H9 (cell line): ENCODE measurements at regions not wholly inside any gene's neighbourhood (a gene's known extent, or its start where the extent isn't known, plus 50 kb on each side); places are given as distances from the start of the nearest gene placed in this dataset.
A peak's percentile ranks its signal among the peaks of the same experiment; 100 is the strongest.

ENCODE experiments used
- DNase-seq: peaks from one replicate; pipeline ENCODE4 v3.0.0-alpha.2; 2017
- H2AFZ ChIP-seq: one replicate; pipeline ENCODE4 v1.6.1; 2013; ENCODE audit warnings: mild to moderate bottlenecking, low read length, control low read depth, moderate library complexity
- H2AK5ac ChIP-seq: 2 replicates; pipeline ENCODE4 v1.6.1; 2013; ENCODE audit warnings: low read length, control low read depth, mixed read lengths; ENCODE audit not compliant: insufficient read length
- H2BK120ac ChIP-seq: one replicate; pipeline ENCODE4 v1.6.1; 2013; ENCODE audit warnings: low read depth, mild to moderate bottlenecking, low read length, control low read depth, inconsistent platforms; ENCODE audit not compliant: poor library complexity, severe bottlenecking
- H2BK12ac ChIP-seq: 2 replicates; pipeline ENCODE4 v1.6.1; 2013; ENCODE audit warnings: low read length, control low read depth, mixed read lengths, low read depth; ENCODE audit not compliant: insufficient read length
- H2BK15ac ChIP-seq: 2 replicates; pipeline ENCODE4 v1.6.1; 2013; ENCODE audit warnings: low read depth, low read length, control low read depth
- H2BK20ac ChIP-seq: one replicate; pipeline ENCODE4 v1.6.1; 2013; ENCODE audit warnings: low read depth, mild to moderate bottlenecking, low read length, control low read depth, inconsistent platforms; ENCODE audit not compliant: poor library complexity, severe bottlenecking
- H2BK5ac ChIP-seq: 2 replicates; pipeline ENCODE4 v1.6.1; 2013; ENCODE audit warnings: low read length, control low read depth, mixed read lengths; ENCODE audit not compliant: insufficient read length
- H3K14ac ChIP-seq: 2 replicates; pipeline ENCODE4 v1.6.1; 2013; ENCODE audit warnings: low read length, control low read depth; ENCODE audit not compliant: insufficient read depth
- H3K18ac ChIP-seq: 2 replicates; pipeline ENCODE4 v1.6.1; 2013; ENCODE audit warnings: low read depth, mild to moderate bottlenecking, mixed read lengths, low read length, control low read depth; ENCODE audit not compliant: insufficient read length
- H3K23ac ChIP-seq: 2 replicates; pipeline ENCODE4 v1.6.1; 2013; ENCODE audit warnings: low read length, control low read depth, mixed read lengths, low read depth; ENCODE audit not compliant: insufficient read length
- H3K23me2 ChIP-seq: 2 replicates; pipeline ENCODE4 v1.6.1; 2013; ENCODE audit warnings: low read depth, mild to moderate bottlenecking, mixed read lengths, low read length, control low read depth; ENCODE audit not compliant: insufficient read length, poor library complexity, severe bottlenecking
- H3K27ac ChIP-seq: 2 replicates; pipeline ENCODE4 v1.5.1; 2013; ENCODE audit warnings: low read length, control low read depth, mixed read lengths, low read depth; ENCODE audit not compliant: insufficient read length
- H3K27me3 ChIP-seq: 2 replicates; pipeline ENCODE4 v1.6.1; 2013; ENCODE audit warnings: low read length, control low read depth, inconsistent platforms; ENCODE audit not compliant: insufficient read depth
- H3K4ac ChIP-seq: 2 replicates; pipeline ENCODE4 v1.6.1; 2013; ENCODE audit warnings: low read depth, mild to moderate bottlenecking, control low read depth, inconsistent platforms, low read length, moderate library complexity
- H3K4me1 ChIP-seq: 2 replicates; pipeline ENCODE4 v1.6.1; 2013; ENCODE audit warnings: low read length, control low read depth, inconsistent platforms; ENCODE audit not compliant: insufficient read depth
- H3K4me2 ChIP-seq: 2 replicates; pipeline ENCODE4 v1.6.1; 2013; ENCODE audit warnings: low read length, control low read depth, mixed read lengths; ENCODE audit not compliant: insufficient read length, insufficient read depth
- H3K56ac ChIP-seq: 2 replicates; pipeline ENCODE4 v1.6.1; 2013; ENCODE audit warnings: low read depth, mild to moderate bottlenecking, mixed read lengths, low read length, control low read depth; ENCODE audit not compliant: insufficient read length
- H3K79me1 ChIP-seq: 2 replicates; pipeline ENCODE4 v1.6.1; 2013; ENCODE audit warnings: low read depth, mild to moderate bottlenecking, moderate library complexity, low read length, control low read depth, inconsistent platforms; ENCODE audit not compliant: insufficient read depth, poor library complexity, severe bottlenecking
- H3K79me2 ChIP-seq: 2 replicates; pipeline ENCODE4 v1.6.1; 2013; ENCODE audit warnings: low read length, control low read depth, inconsistent platforms; ENCODE audit not compliant: insufficient read depth
- H3K9ac ChIP-seq: 2 replicates; pipeline ENCODE4 v1.6.1; 2013; ENCODE audit warnings: low read length, control low read depth, mixed read lengths; ENCODE audit not compliant: insufficient read length; ENCODE audit errors: extremely low read depth
- H3K9me3 ChIP-seq: one replicate; pipeline ENCODE4 v1.6.1; 2013; ENCODE audit warnings: low read depth, low read length, inconsistent platforms; ENCODE audit not compliant: control insufficient read depth
- H3T11ph ChIP-seq: one replicate; pipeline ENCODE4 v1.6.1; 2013; ENCODE audit warnings: mild to moderate bottlenecking, low read length, control low read depth, inconsistent platforms
- H4K20me1 ChIP-seq: one replicate; pipeline ENCODE4 v1.6.1; 2013; ENCODE audit not compliant: control insufficient read depth, insufficient read length, insufficient read depth
- H4K5ac ChIP-seq: 2 replicates; pipeline ENCODE4 v1.6.1; 2013; ENCODE audit warnings: low read depth, mild to moderate bottlenecking, mixed read lengths, low read length, control low read depth; ENCODE audit not compliant: insufficient read length
- H4K8ac ChIP-seq: replicated peaks from 2 replicates; pipeline ENCODE4 v1.6.1; 2013; ENCODE audit warnings: low read length, control low read depth, mixed read lengths, low read depth; ENCODE audit not compliant: insufficient read length
- H4K91ac ChIP-seq: 2 replicates; pipeline ENCODE4 v1.6.1; 2013; ENCODE audit warnings: low read depth, mild to moderate bottlenecking, moderate library complexity, mixed read lengths, low read length, control low read depth; ENCODE audit not compliant: insufficient read length
- H3K27ac Mint-ChIP-seq, 3 experiments: 2 replicates in 2 of 3; 3 replicates in 1 of 3; pipeline ENCODE4 v1.8.0; 2020 to 2021; ENCODE audit warnings: mixed read lengths in 3 of 3, mild to moderate bottlenecking in 1 of 3, moderate library complexity in 1 of 3
- H3K27me3 Mint-ChIP-seq: 2 replicates; pipeline ENCODE4 v1.8.0; 2021; ENCODE audit warnings: low read depth, mild to moderate bottlenecking, moderate library complexity, mixed read lengths
- H3K36me3 Mint-ChIP-seq, 3 experiments: 2 replicates in 2 of 3; 3 replicates in 1 of 3; pipeline ENCODE4 v1.8.0; 2020 to 2021; ENCODE audit warnings: low read depth in 3 of 3, mixed read lengths in 3 of 3; ENCODE audit not compliant: insufficient read depth in 1 of 3
- H3K4me1 Mint-ChIP-seq, 2 experiments: 2 replicates each; pipeline ENCODE4 v1.8.0; 2020; ENCODE audit warnings: mixed read lengths in 2 of 2
- H3K4me3 Mint-ChIP-seq, 2 experiments: 2 replicates in 1 of 2; 3 replicates in 1 of 2; pipeline ENCODE4 v1.8.0; 2020 to 2021; ENCODE audit warnings: mild to moderate bottlenecking in 2 of 2, mixed read lengths in 2 of 2, moderate library complexity in 1 of 2
- H3K9me3 Mint-ChIP-seq, 2 experiments: 2 replicates in 1 of 2; 3 replicates in 1 of 2; pipeline ENCODE4 v1.8.0; 2020; ENCODE audit warnings: mild to moderate bottlenecking in 2 of 2, mixed read lengths in 2 of 2, moderate library complexity in 1 of 2
- WGBS: extraction: QIAGEN DNeasy Blood & Tissue Kit; methylation state at CpG from one replicate; pipeline ENCODE4 v1.1.7; 2013; ENCODE audit warnings: missing lambda C conversion rate, low lambda C conversion rate, mixed read lengths; ENCODE audit not compliant: insufficient read length; ENCODE audit errors: extremely low coverage; 5-methylcytosine and 5-hydroxymethylcytosine counted together
- TF ChIP-seq, protein P1 (sequence below): fragments of 200-600 bp; sonication (generic); conservative IDR thresholded peaks from 3 replicates; pipeline ENCODE4 v1.8.0; 2021; ENCODE audit warnings: antibody characterized with exemption, mild to moderate bottlenecking

DNA sequence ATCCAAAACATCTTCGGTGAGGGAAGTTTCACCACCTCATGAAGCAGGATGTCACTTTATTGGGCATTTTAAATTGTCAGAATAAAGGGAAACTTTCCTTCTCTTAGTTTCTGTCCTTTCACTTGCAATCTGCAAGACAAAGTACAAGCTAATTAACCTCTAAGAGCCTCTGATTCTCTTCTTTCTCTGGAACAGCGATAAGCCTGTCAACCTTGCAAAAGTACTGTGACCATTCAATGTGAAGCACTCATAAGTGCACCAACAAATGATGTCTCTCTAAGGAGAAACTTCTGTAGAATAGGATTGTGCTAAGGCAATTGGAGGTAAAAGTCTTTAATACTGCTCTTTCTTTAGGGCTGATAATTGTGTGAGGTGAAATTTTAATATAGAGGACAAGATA is 1622.3 kb downstream of the CDH8 start:
- Histone ChIP-seq H2BK20ac (no peak overlapping the region), H3K18ac (no peak overlapping the region), H3K79me1 (no peaks in the 10 kb centered on the region), H2AK5ac (no peak overlapping the region), H3K56ac (no peak overlapping the region), H2AFZ (no peak overlapping the region), H3K23ac (no peak overlapping the region), H3K27ac (no peak overlapping the region), H2BK5ac (no peak overlapping the region), H3K23me2 (no peaks in the 10 kb centered on the region), H3K4ac (no peak overlapping the region), H3T11ph (no peak overlapping the region), H3K79me2 (no peaks in the 10 kb centered on the region), H3K27me3 (no peaks in the 10 kb centered on the region), H3K14ac (no peak overlapping the region), H3K4me2 (no peak overlapping the region), H3K9ac (no peak overlapping the region), H4K91ac (no peak overlapping the region), H4K5ac (no peak overlapping the region), H2BK120ac (no peak overlapping the region), H3K9me3 (no peaks in the 10 kb centered on the region), H3K4me1 (no peaks in the 10 kb centered on the region), H2BK12ac (no peak overlapping the region), H4K8ac (no peak overlapping the region), H4K20me1 (no peaks in the 10 kb centered on the region), H2BK15ac (no peak overlapping the region)
- peaks cover 27 to 30% of the 10 kb centered on the region in 2 experiments for H3K4me1 Mint-ChIP-seq
- H3K27ac Mint-ChIP-seq, result peak overlapping the region in 1 of 3 experiments; percentile 17; a peak in 1 of 7 replicates
- no peaks in the 10 kb centered on the region; a peak in 1 of 7 replicates for H3K36me3 Mint-ChIP-seq
- WGBS, result no CpG with 5 or more reads among the region's 2 CpGs
- no peak overlapping the region for H3K4me3 Mint-ChIP-seq
- DNase-seq, result no peak
- TF ChIP-seq, protein P1, sequence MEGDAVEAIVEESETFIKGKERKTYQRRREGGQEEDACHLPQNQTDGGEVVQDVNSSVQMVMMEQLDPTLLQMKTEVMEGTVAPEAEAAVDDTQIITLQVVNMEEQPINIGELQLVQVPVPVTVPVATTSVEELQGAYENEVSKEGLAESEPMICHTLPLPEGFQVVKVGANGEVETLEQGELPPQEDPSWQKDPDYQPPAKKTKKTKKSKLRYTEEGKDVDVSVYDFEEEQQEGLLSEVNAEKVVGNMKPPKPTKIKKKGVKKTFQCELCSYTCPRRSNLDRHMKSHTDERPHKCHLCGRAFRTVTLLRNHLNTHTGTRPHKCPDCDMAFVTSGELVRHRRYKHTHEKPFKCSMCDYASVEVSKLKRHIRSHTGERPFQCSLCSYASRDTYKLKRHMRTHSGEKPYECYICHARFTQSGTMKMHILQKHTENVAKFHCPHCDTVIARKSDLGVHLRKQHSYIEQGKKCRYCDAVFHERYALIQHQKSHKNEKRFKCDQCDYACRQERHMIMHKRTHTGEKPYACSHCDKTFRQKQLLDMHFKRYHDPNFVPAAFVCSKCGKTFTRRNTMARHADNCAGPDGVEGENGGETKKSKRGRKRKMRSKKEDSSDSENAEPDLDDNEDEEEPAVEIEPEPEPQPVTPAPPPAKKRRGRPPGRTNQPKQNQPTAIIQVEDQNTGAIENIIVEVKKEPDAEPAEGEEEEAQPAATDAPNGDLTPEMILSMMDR, result no peak
- H3K9me3 Mint-ChIP-seq, result no peaks in the 10 kb centered on the region
- no peaks in the 10 kb centered on the region for H3K27me3 Mint-ChIP-seq
